RWPE2 (cell line): ENCODE measurements at regions not wholly inside any gene's neighbourhood (a gene's known extent, or its start where the extent isn't known, plus 50 kb on each side); places are given as distances from the start of the nearest gene placed in this dataset.

Source experiments
- ATAC-seq: fragments of 200-7000 bp; cut with Tn5 transposase; 3 replicates; pipeline ENCODE4 v1.9.1; 2021; ENCODE audit warnings: low read depth
- DNase-seq: peaks from one replicate; pipeline ENCODE4 v3.0.0-alpha.2; 2020; ENCODE audit warnings: low spot score
- H3K27ac ChIP-seq: fragments of 450-650 bp; 2 replicates; pipeline ENCODE4 v1.5.1; 2017; ENCODE audit warnings: mild to moderate bottlenecking; ENCODE audit not compliant: poor library complexity, severe bottlenecking
- H3K27me3 ChIP-seq: fragments of 250-450 bp; sonication (Bioruptor Pico); 2 replicates; pipeline ENCODE4 v1.5.1; 2021; ENCODE audit warnings: mild to moderate bottlenecking, moderate library complexity; ENCODE audit not compliant: insufficient read depth, poor library complexity, severe bottlenecking
- H3K36me3 ChIP-seq: fragments of 250-450 bp; sonication (Bioruptor Pico); 2 replicates; pipeline ENCODE4 v1.5.1; 2020; ENCODE audit warnings: low read depth, mild to moderate bottlenecking, moderate library complexity
- H3K4me1 ChIP-seq: fragments of 250-450 bp; sonication (Bioruptor Pico); 2 replicates; pipeline ENCODE4 v1.5.1; 2021; ENCODE audit warnings: mild to moderate bottlenecking, moderate library complexity; ENCODE audit not compliant: insufficient read depth, poor library complexity, severe bottlenecking
- H3K4me3 ChIP-seq: fragments of 250-450 bp; sonication (Bioruptor Pico); 2 replicates; pipeline ENCODE4 v1.5.1; 2021; ENCODE audit warnings: mild to moderate bottlenecking, moderate library complexity; ENCODE audit not compliant: severe bottlenecking
- H3K9me3 ChIP-seq: fragments of 250-450 bp; sonication (Bioruptor Pico); 2 replicates; pipeline ENCODE4 v1.5.1; 2021; ENCODE audit warnings: mild to moderate bottlenecking, moderate library complexity; ENCODE audit not compliant: severe bottlenecking
- TF ChIP-seq, protein P1 (sequence below): fragments of 450-650 bp; IDR thresholded peaks from one replicate; pipeline ENCODE4 v1.5.1; 2017; ENCODE audit warnings: mild to moderate bottlenecking, moderate library complexity; ENCODE audit not compliant: poor library complexity, severe bottlenecking

DNA sequence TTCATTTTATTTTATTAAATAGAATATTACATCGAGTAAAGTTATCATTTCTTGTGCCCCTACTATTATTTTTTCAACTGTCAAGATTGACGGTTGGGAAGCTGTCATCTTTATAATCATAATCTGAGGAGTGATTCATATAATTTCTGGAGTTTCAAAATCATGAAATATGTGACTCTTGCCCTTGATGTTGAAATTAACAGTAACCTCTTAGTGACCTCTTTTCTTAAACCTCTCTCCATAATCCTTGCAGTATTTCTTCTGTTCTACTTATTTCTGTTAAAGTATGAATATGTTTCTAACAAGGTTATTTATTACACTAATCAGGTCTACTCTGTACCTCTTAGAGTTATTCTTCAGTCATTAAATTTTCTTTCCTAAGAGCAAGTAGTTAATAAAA is 663.8 kb downstream of the LIG4 start:
- no peaks in the 10 kb centered on the region for H3K36me3 ChIP-seq
- ATAC-seq (no peak), DNase-seq (no peak)
- H3K4me3 ChIP-seq, result no peak overlapping the region
- H3K27ac ChIP-seq, result no peak overlapping the region
- H3K27me3 ChIP-seq, result peaks cover 4% of the 10 kb centered on the region
- TF ChIP-seq, protein P1, sequence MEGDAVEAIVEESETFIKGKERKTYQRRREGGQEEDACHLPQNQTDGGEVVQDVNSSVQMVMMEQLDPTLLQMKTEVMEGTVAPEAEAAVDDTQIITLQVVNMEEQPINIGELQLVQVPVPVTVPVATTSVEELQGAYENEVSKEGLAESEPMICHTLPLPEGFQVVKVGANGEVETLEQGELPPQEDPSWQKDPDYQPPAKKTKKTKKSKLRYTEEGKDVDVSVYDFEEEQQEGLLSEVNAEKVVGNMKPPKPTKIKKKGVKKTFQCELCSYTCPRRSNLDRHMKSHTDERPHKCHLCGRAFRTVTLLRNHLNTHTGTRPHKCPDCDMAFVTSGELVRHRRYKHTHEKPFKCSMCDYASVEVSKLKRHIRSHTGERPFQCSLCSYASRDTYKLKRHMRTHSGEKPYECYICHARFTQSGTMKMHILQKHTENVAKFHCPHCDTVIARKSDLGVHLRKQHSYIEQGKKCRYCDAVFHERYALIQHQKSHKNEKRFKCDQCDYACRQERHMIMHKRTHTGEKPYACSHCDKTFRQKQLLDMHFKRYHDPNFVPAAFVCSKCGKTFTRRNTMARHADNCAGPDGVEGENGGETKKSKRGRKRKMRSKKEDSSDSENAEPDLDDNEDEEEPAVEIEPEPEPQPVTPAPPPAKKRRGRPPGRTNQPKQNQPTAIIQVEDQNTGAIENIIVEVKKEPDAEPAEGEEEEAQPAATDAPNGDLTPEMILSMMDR, result no peak
- no peaks in the 10 kb centered on the region for H3K9me3 ChIP-seq
- H3K4me1 ChIP-seq, result no peaks in the 10 kb centered on the region

GRCh38 chr13:107548338-107548737 is 667.0 kb downstream of the LIG4 start:
- DNase-seq (no peak), ATAC-seq (no peak)
- TF ChIP-seq, protein P1, result no peak
- Histone ChIP-seq H3K27me3 (peaks cover 4% of the 10 kb centered on the region), H3K36me3 (no peaks in the 10 kb centered on the region), H3K4me1 (no peaks in the 10 kb centered on the region), H3K4me3 (no peak overlapping the region), H3K27ac (no peak overlapping the region), H3K9me3 (no peaks in the 10 kb centered on the region)

GRCh38 chr13:107545946-107546502 is 669.3 kb downstream of the LIG4 start:
- DNase-seq, result no peak
- H3K4me1 ChIP-seq, result no peaks in the 10 kb centered on the region
- TF ChIP-seq, protein P1, result no peak
- no peak overlapping the region for H3K27ac ChIP-seq
- H3K27me3 ChIP-seq, result no peaks in the 10 kb centered on the region
- H3K36me3 ChIP-seq, result no peaks in the 10 kb centered on the region
- no peak overlapping the region for H3K4me3 ChIP-seq
- no peaks in the 10 kb centered on the region for H3K9me3 ChIP-seq
- ATAC-seq, result no peak

DNA sequence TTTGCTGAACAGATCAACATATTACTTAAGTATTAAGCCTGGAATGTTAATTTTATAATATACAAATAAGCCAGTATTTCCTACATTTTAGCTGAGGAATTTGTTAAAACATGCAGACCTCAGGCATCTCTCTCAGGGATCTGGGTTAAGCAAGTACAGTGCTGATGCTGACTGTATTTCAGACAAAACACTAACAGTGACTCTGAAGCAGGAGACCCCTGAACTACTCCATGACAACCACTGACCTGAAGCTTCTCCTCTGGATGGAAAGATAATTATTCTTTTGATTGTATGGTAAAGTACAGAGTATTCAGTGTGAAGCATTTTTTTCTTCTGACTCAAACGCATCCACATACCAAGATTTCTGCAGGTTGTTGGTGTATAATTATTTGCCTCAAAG is 680.8 kb downstream of the LIG4 start:
- DNase-seq (no peak), ATAC-seq (no peak)
- Histone ChIP-seq H3K36me3 (no peaks in the 10 kb centered on the region), H3K27ac (no peak overlapping the region), H3K4me3 (no peak overlapping the region), H3K4me1 (no peaks in the 10 kb centered on the region), H3K27me3 (no peaks in the 10 kb centered on the region), H3K9me3 (no peaks in the 10 kb centered on the region)
- TF ChIP-seq, protein P1, result no peak

DNA sequence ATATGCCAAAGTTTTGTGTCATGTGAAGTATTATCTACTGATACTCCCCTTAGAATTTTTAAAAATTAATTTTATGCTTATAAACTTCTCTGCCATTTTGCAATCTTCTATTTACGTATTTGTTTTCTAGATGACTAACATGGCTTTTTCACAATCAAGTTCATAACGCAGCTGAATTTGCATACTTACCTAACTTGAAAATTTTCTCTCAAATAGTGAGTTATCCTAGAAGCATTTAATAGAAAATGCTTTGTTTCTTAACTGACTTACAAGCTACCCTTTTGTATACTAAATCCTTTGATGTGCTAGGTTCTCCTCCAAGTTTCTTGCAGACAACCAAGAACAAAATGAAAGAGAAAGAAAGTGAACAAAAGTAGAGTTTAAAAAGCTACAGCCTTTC is 683.5 kb downstream of the LIG4 start:
- Histone ChIP-seq H3K9me3 (no peaks in the 10 kb centered on the region), H3K27ac (no peak overlapping the region), H3K36me3 (no peaks in the 10 kb centered on the region), H3K4me3 (no peak overlapping the region), H3K4me1 (no peaks in the 10 kb centered on the region), H3K27me3 (no peaks in the 10 kb centered on the region)
- no peak for ATAC-seq
- TF ChIP-seq, protein P1, result no peak
- no peak for DNase-seq
